ENCODE measurements at regions not wholly inside any gene's neighbourhood (a gene's known extent, or its start where the extent isn't known, plus 50 kb on each side); places are given as distances from the start of the nearest gene placed in this dataset.

GRCh38 chr14:27267876-27268275, 670.0 kb upstream of the NOVA1 start:
- H3F3A ChIP-seq (ENCODE audit: control insufficient read depth, insufficient read depth) = no peaks in the 10 kb centered on the region
- H3K79me2 ChIP-seq (ENCODE audit: control insufficient read depth, low read length) = no peaks in the 10 kb centered on the region
- H3K27me3 ChIP-seq (ENCODE audit: control insufficient read depth, low read length) = no peaks in the 10 kb centered on the region
- H3K4me2 ChIP-seq (ENCODE audit: low read length) = no peak overlapping the region
- no peak overlapping the region for H3K4me3 ChIP-seq (ENCODE audit: low read length)
- no peaks in the 10 kb centered on the region for H3K4me1 ChIP-seq (ENCODE audit: control insufficient read depth, low read length)
- H3K9me2 ChIP-seq (replicated peaks; ENCODE audit: control insufficient read depth, low read length) = no peaks in the 10 kb centered on the region
- TF ChIP-seq CTCF (IDR thresholded peaks at IDR 0.05; ENCODE audit: low read depth, low read length, poor library complexity, severe bottlenecking) = no peak
- 0 out of 2 replicates have a peak, but pooled peaks cover 3% of the 10 kb centered on the region for H3K9me3 ChIP-seq (ENCODE audit: control insufficient read depth, insufficient read depth, low read length)
- no peaks in the 10 kb centered on the region for H3K36me3 ChIP-seq (ENCODE audit: control insufficient read depth, low read length)
- H3K27ac ChIP-seq (ENCODE audit: low read depth, low read length) = no peak overlapping the region
- H4K20me1 ChIP-seq (ENCODE audit: control insufficient read depth, insufficient read depth, low read depth, low read length) = no peaks in the 10 kb centered on the region

GRCh38 chr14:27270716-27271115, 672.9 kb upstream of the NOVA1 start:
- Histone ChIP-seq H3K4me3 (ENCODE audit: low read length) (no peak overlapping the region), H3K27ac (ENCODE audit: low read depth, low read length) (no peak overlapping the region), H3K9me2 (replicated peaks; ENCODE audit: control insufficient read depth, low read length) (no peaks in the 10 kb centered on the region), H3K27me3 (ENCODE audit: control insufficient read depth, low read length) (no peaks in the 10 kb centered on the region), H3K4me2 (ENCODE audit: low read length) (no peak overlapping the region), H3F3A (ENCODE audit: control insufficient read depth, insufficient read depth) (no peaks in the 10 kb centered on the region), H4K20me1 (ENCODE audit: control insufficient read depth, insufficient read depth, low read depth, low read length) (no peaks in the 10 kb centered on the region), H3K4me1 (ENCODE audit: control insufficient read depth, low read length) (no peaks in the 10 kb centered on the region), H3K79me2 (ENCODE audit: control insufficient read depth, low read length) (no peaks in the 10 kb centered on the region), H3K36me3 (ENCODE audit: control insufficient read depth, low read length) (no peaks in the 10 kb centered on the region), H3K9me3 (ENCODE audit: control insufficient read depth, insufficient read depth, low read length) (0 out of 2 replicates have a peak, but pooled peaks cover 3% of the 10 kb centered on the region)
- no peak for TF ChIP-seq CTCF (IDR thresholded peaks at IDR 0.05; ENCODE audit: low read depth, low read length, poor library complexity, severe bottlenecking)
- TF ChIP-seq EZH2phosphoT487 (IDR thresholded peaks at IDR 0.05; ENCODE audit: borderline replicate concordance, low read length) = no peak

GRCh38 chr14:27278341-27278740, 680.5 kb upstream of the NOVA1 start:
- no peak for TF ChIP-seq CTCF (IDR thresholded peaks at IDR 0.05; ENCODE audit: low read depth, low read length, poor library complexity, severe bottlenecking)
- TF ChIP-seq EZH2phosphoT487 (IDR thresholded peaks at IDR 0.05; ENCODE audit: borderline replicate concordance, low read length) = no peak
- Histone ChIP-seq H3K4me3 (ENCODE audit: low read length) (no peak overlapping the region), H3K9me3 (ENCODE audit: control insufficient read depth, insufficient read depth, low read length) (no peaks in the 10 kb centered on the region)

More at GRCh38 chr14:27278341-27278740, 680.5 kb upstream of the NOVA1 start:
- H3K36me3 ChIP-seq (ENCODE audit: control insufficient read depth, low read length) = no peaks in the 10 kb centered on the region
- H3K27me3 ChIP-seq (ENCODE audit: control insufficient read depth, low read length) = no peaks in the 10 kb centered on the region
- H3K79me2 ChIP-seq (ENCODE audit: control insufficient read depth, low read length) = no peaks in the 10 kb centered on the region
- H4K20me1 ChIP-seq (ENCODE audit: control insufficient read depth, insufficient read depth, low read depth, low read length) = no peaks in the 10 kb centered on the region
- H3K4me2 ChIP-seq (ENCODE audit: low read length) = no peak overlapping the region
- no peaks in the 10 kb centered on the region for H3K4me1 ChIP-seq (ENCODE audit: control insufficient read depth, low read length)
- H3K9me2 ChIP-seq (replicated peaks; ENCODE audit: control insufficient read depth, low read length) = no peaks in the 10 kb centered on the region
- H3F3A ChIP-seq (ENCODE audit: control insufficient read depth, insufficient read depth) = no peaks in the 10 kb centered on the region
- no peak overlapping the region for H3K27ac ChIP-seq (ENCODE audit: low read depth, low read length)

Data from DOHH2 (cell line).